22Rv1 (cell line): ENCODE measurements at regions not wholly inside any gene's neighbourhood (a gene's known extent, or its start where the extent isn't known, plus 50 kb on each side); places are given as distances from the start of the nearest gene placed in this dataset.

Experiments used
- ZFX ChIP-seq: fragments of 450-650 bp; IDR thresholded peaks from 2 replicates; pipeline ENCODE4 v1.6.1; 2017; ENCODE audit warnings: antibody characterized with exemption, borderline replicate concordance
- TF ChIP-seq, protein P1 (sequence below): fragments of 450-650 bp; IDR thresholded peaks from 2 replicates; pipeline ENCODE4 v1.5.1; 2017; ENCODE audit warnings: mild to moderate bottlenecking

DNA sequence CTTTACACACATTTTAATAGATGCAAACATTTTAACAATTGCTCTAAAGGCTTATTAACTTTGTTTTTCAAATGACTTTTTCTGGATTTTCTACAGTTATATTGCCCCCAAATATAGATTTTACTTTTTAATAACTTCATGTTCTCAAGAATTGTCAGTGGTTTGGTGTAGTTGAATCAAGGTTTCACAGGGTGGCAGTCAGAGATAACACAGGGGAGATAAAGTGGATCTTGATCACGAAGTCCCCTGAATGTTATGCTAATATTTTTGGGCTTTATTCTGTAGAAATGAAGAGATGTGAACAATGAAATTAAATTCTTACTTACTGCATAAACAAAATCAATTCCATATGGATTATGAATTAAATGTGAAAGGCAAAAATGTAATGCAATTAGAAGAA is 248.1 kb downstream of the AEBP2 start:
- TF ChIP-seq, protein P1, sequence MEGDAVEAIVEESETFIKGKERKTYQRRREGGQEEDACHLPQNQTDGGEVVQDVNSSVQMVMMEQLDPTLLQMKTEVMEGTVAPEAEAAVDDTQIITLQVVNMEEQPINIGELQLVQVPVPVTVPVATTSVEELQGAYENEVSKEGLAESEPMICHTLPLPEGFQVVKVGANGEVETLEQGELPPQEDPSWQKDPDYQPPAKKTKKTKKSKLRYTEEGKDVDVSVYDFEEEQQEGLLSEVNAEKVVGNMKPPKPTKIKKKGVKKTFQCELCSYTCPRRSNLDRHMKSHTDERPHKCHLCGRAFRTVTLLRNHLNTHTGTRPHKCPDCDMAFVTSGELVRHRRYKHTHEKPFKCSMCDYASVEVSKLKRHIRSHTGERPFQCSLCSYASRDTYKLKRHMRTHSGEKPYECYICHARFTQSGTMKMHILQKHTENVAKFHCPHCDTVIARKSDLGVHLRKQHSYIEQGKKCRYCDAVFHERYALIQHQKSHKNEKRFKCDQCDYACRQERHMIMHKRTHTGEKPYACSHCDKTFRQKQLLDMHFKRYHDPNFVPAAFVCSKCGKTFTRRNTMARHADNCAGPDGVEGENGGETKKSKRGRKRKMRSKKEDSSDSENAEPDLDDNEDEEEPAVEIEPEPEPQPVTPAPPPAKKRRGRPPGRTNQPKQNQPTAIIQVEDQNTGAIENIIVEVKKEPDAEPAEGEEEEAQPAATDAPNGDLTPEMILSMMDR, result no peak
- TF ChIP-seq ZFX, result no peak
